GM12874 (cell line): ENCODE measurements at regions not wholly inside any gene's neighbourhood (a gene's known extent, or its start where the extent isn't known, plus 50 kb on each side); places are given as distances from the start of the nearest gene placed in this dataset.

Experiments
- CTCF ChIP-seq: IDR thresholded peaks from 2 replicates; pipeline ENCODE4 v1.5.1; 2011; ENCODE audit warnings: low read depth, mild to moderate bottlenecking, control low read depth, low read length, moderate library complexity; ENCODE audit not compliant: insufficient read depth

GRCh38 chr2:49416252-49416651 lies 261.9 kb upstream of the FSHR start:
- TF ChIP-seq CTCF, result no peak

- TF ChIP-seq CTCF, result no peak
These were observed 249.8 kb upstream of the FSHR start for GRCh38 chr2:49404108-49404507.

- TF ChIP-seq CTCF, result no peak
These were observed 249.3 kb upstream of the FSHR start for GRCh38 chr2:49403637-49404036.

DNA sequence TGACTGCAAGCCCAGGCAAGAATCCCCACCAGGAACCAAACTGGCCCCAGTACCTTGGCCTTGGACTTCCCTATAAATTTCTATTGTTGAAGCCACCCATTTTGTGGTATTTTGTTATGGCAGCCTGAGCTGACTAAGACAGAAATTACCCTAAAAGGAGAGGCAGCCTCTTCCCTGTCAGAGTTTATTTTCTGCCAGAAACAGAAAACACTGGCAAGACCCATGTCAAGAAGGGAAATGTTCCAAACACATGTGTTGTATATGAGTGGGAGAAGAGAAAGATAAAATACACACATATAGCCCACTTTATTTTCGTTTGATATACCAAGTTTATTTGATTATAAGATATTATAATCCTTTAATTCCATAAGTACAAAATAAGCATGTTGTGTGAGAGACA lies 225.1 kb upstream of the FSHR start:
- TF ChIP-seq CTCF, result no peak

- TF ChIP-seq CTCF, result no peak
These were observed 216.9 kb upstream of the FSHR start for GRCh38 chr2:49371128-49371701.

GRCh38 chr2:49369650-49370049 lies 215.3 kb upstream of the FSHR start:
- no peak for TF ChIP-seq CTCF

- TF ChIP-seq CTCF, result no peak
These were observed 214.8 kb upstream of the FSHR start for GRCh38 chr2:49369101-49369500.
